Activated CD8-positive, alpha-beta memory T cell treated with anti-CD3 and anti-CD28 coated beads for 24 hours (primary cell): ENCODE measurements at regions not wholly inside any gene's neighbourhood (a gene's known extent, or its start where the extent isn't known, plus 50 kb on each side); places are given as distances from the start of the nearest gene placed in this dataset.

Source experiments
- DNase-seq: peaks from one replicate; pipeline ENCODE4 v3.0.0-alpha.2; 2020

GRCh38 chr2:220185766-220186305, 558.4 kb downstream of the SLC4A3 start:
- DNase-seq = no peak

- DNase-seq = no peak
Measured at GRCh38 chr2:220188031-220188430, 560.6 kb downstream of the SLC4A3 start.

GRCh38 chr2:220191031-220191430, 563.6 kb downstream of the SLC4A3 start:
- no peak for DNase-seq

DNA sequence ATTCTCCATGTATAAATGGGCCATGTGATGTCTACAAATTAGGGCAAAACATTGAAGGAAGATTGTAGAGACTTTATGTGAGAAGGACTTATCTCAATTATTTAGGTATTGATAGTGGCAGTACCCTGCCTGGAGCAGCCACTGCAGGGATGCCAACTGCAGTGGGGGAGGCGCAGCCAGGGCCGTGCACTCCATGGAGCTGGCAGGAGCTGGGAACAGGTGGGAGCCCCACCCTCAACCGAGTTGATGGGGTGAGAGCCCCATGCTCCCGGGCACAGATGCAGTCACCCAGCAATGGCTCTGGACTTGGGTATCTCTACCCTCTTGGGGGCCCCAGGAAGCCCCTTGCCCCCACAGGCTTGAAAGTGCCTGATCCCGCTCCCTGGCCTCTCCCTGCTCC, 564.3 kb downstream of the SLC4A3 start:
- DNase-seq = no peak

- no peak for DNase-seq
Measured at GRCh38 chr2:220192994-220193753, 565.7 kb downstream of the SLC4A3 start.

GRCh38 chr2:220194630-220195584, 567.5 kb downstream of the SLC4A3 start:
- DNase-seq = no peak

DNA sequence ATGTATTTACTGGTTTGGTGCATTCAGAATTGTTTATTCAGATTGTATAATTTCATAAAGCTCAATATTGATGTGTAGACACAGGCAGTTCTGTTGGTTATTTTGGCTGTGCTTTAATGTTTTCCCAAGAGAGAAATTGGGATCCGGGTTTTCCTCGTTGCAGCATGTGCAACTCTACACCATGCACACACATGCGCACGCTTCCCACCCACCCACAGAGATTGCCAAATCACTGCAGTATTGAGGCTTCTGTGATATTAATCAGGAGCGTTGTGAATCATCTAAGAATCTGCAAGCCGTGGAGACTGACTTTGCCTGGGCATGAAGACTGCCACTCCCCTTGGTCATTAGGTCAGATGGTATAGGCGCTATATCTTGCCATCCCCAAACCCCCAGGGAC, 571.5 kb downstream of the SLC4A3 start:
- no peak for DNase-seq

- DNase-seq = no peak
Measured at GRCh38 chr2:220202066-220202465, 574.6 kb downstream of the SLC4A3 start.

DNA sequence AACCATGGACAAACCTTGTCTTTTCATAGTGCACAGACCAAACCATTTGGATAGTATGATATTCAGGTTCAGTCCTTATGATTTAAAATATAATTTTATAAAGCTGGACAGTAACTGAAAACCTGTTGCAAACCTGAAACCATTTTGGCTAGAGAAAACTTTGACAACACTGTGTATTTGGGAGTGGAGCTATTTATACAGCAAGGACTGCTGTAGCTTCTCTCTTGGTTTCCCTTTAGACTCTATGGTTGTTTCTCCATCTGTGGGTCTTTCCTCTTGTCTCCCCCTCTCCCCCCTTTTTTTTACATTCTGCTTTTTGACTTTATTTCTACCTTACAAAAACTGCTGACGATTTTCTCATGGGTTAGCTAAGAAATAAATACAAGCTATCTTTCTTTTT, 581.7 kb downstream of the SLC4A3 start:
- no peak for DNase-seq

DNA sequence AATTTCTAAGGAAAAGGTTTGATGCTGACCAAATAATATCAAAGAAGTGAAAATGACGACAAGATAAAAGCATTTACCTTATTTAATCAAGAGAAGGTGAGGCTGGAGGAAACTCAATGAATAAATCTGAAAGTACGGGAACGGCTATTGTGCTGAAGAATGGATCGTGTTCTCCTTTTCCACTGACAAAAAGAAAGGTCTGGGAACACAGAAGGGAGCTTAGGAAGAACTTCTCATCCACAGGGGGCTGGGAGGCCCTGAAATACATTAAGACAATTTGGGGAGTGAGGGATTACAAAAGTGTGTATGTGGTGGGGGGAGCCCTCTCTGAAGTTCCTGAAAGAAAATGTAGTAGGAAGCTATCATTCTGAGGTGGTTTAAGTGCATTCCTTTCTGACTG, 582.3 kb downstream of the SLC4A3 start:
- no peak for DNase-seq

DNA sequence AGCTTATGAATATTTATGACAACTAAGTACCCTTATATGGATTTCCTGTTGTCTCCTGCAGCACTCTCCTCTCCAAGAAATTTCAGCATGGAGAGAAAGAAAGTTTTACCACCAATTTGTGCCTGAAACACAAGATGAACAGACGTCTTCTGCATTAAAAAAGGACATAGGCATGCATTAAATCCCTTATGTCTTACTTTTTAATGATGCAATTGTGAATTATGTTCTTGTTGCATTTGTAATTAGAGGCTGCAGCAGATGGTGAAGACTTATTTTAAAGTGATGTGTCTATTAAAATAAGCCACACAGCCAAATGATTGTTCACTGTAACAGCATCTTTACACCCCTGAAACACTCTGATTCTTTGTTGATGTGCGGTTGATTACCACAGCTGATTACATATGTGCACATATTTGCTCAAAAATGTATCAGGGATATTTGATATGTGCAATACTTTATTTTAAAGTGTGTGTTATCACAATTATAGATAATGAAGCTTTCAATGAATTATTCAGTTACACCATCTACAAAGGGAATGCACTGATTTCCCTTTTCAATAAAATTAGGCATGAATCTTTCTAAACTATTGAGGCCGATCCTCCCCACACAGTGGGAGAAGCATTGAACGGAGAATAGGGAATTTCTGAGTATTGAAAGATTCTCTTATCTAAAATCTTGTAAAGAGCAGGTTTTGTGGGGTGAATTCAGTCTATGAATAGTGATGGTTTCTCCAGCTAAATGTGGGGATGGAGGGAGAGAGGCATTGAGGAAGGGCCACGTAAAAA, 585.1 kb downstream of the SLC4A3 start:
- DNase-seq = no peak

GRCh38 chr2:220215785-220216184, 588.4 kb downstream of the SLC4A3 start:
- DNase-seq = no peak

DNA sequence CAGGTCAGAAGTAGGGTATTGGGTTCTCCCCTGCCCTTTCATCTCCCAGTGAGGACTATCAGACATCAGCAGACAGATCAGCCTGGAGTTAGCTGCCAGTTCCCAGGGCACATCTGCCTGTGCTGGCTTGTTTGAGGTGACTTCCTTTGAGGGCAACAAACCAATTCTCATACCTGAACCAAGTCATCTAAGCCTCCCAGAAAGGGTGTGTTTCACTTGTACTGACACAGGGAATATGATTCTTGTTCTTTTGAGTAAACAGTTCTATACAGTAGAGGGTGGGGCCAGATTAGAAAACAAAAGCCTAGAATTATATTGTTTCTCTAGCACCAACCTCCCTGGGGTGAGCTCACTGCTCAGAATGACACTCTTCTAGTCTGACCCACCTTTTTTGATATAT, 591.9 kb downstream of the SLC4A3 start:
- DNase-seq = no peak

DNA sequence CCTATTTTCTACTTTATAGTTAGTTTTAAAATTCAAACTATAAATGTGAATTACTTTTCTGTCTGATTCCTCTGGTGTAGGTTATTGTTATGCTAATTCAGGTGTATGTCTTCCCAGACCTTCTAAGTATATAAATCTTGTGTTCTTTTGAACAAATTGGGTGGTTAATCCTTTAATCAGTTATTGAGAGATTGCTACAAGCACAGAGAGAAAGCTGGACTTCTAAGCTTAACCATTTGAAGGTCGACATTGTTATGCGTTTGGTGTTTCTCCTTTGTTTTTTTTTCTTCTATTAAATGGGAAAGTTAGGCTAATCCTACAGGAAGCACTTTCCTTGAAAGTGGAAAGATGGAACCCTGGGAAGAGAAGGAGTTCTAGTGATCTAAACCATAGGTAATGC, 592.6 kb downstream of the SLC4A3 start:
- DNase-seq = no peak

- no peak for DNase-seq
Measured at GRCh38 chr2:220221992-220222391, 594.6 kb downstream of the SLC4A3 start.

GRCh38 chr2:220224691-220225543, 597.5 kb downstream of the SLC4A3 start:
- DNase-seq = no peak

DNA sequence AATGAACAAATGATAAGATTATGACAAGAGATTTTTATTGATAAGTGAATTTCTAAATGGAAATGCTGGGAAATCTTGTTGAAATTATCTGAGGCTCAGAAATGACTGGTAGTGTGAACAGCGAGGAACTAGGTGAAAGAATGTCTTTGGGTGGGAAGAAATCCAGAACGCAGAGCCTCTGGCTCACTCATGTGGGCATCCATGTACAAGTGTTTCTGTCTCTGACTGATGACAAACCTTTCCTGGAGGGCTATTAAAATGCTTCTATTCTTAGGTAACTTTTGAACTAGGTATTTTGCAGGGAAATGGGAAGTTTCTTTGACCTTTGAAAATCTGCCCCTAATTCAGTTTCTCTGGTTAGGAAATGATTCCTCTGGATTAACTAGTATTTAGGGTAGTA, 598.6 kb downstream of the SLC4A3 start:
- no peak for DNase-seq

DNA sequence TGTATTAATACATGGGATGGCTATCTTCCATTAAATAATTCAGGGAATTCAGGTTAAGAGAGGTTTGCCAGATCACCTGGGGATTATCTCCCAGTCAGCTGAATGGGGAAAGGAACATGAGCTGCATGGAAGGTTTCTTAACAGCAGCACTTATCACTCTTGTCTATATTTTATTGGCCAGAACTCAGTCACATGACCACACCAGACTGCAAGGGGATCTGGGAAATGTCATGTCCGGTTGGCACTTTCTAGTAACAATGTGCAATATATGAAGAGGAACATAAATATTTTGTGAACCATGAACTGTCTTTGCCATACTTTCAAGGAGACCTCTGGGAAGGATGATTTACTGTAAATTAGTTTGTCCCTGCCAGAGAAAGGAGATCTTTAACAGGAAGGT, 599.1 kb downstream of the SLC4A3 start:
- DNase-seq = no peak

DNA sequence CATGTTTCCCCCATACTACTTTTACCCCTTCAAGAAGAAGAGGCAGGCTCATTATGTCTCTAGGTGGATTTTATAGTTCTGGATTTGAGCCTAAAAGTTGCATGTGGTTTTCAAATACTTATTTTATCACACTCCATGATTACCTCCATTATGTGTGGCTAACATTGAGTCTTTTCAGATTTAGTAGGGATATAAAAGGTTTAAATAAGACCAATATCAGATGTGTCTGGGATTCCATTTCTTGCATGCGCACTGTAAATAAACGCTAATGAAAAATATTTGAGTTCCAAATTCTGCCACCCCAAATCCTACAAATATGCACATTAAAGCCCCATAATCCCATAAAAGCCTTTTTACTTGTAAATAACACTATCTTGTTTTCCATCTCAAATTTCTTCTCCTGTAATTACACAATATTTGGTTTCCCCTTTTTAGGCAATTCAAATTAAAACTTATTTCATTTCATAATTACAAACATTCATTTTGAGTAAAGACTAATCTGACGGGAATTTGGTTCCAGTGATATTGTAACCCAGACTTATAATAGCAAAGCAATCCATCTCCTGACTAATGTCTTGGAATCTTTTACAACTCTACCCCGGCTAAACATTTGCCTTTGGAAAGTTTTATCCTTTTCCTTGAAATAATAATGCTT, 600.0 kb downstream of the SLC4A3 start:
- DNase-seq = no peak

- no peak for DNase-seq
Measured at GRCh38 chr2:220228310-220229006, 601.0 kb downstream of the SLC4A3 start.

- DNase-seq = no peak
Measured at GRCh38 chr2:220240641-220241040, 613.2 kb downstream of the SLC4A3 start.
